Ovary (tissue), 3 donors: ENCODE measurements at regions not wholly inside any gene's neighbourhood (a gene's known extent, or its start where the extent isn't known, plus 50 kb on each side); places are given as distances from the start of the nearest gene placed in this dataset.

Source experiments
- CTCF ChIP-seq, 3 donors: fragments of 450-650 bp in 2 of 3; fragments of 200-600 bp in 1 of 3; IDR thresholded peaks; one replicate each; pipeline versions ENCODE4 v1.5.1 to v1.8.0; 2016 to 2022; ENCODE audit warnings: antibody characterized with exemption in 3 of 3, mild to moderate bottlenecking in 1 of 3
- EP300 ChIP-seq: sonication (generic); formaldehyde crosslinking; IDR thresholded peaks from one replicate; pipeline ENCODE4 v1.6.1; 2017; ENCODE audit warnings: antibody characterized with exemption
- POLR2A ChIP-seq: fragments of 450-650 bp; IDR thresholded peaks from one replicate; pipeline ENCODE4 v1.6.1; 2017; ENCODE audit warnings: antibody characterized with exemption, mild to moderate bottlenecking, moderate library complexity
- donor health status: DM: no; HTN: no; CAD: no.

DNA sequence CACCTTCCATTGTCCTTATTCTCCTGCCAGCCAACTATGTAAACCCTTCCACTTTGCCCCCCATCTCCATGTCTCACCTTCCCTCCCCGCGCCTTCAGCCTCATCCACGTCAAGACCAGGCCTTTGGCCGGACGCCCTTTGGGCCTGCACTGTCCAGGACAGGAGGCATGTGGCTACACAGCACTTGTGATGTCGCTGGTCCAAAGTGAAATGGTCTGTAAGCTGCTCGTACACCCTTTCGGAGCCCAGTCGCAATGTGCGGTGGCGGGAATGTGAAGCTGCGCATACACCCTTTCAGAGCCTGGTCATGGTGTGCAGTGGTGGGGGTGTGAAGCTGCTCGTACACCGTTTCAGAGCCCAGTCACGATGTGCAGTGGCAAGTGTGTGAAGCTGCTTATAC lies 247.9 kb upstream of the RGS6 start:
- TF ChIP-seq CTCF (IDR thresholded peaks at IDR 0.05) (no peak), POLR2A (no peak), EP300 (no peak)
